ENCODE measurements at regions not wholly inside any gene's neighbourhood (a gene's known extent, or its start where the extent isn't known, plus 50 kb on each side); places are given as distances from the start of the nearest gene placed in this dataset.
"Not testable (repeated sequence)": the region's sequence is repeated elsewhere in the genome, so short reads cannot be mapped to it uniquely, and the experiment has no call there.

DNA sequence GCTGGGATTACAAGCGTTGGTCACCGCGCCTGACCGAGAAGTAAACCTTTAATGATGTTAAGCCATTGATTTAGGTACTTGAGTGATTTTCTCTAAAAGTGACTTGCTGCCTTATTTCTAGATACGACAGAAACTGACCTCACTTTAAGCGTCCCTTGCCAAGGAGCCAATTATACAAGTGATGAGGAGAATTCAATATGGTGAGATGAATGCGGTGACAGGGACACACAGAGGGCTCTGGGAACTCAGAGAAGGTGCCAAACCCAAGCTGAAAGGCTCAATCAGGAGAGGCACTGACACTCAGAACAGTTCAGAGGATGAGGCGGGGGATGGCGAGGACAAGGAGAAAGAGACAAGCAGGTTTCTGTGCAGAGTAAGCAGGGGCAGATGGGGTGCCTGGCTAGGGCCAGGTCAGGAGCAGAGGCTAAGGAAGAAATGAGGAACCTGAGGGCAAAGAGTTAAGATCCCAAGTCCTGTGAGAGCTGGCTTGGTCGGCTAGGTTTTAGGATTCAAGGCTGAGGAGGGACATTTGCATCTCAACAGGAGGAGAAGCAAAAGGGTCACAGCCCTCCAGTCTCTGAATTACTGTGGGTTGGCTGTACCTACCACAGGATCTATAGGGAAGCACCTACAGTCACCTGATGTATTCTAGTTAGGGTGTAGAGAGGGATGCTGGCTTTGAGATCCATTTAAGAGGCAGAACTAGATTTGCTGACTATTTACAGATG, 83.2 kb upstream of the USP24 start:
- DNase-seq (ENCODE audit: low spot score): no peak

DNA sequence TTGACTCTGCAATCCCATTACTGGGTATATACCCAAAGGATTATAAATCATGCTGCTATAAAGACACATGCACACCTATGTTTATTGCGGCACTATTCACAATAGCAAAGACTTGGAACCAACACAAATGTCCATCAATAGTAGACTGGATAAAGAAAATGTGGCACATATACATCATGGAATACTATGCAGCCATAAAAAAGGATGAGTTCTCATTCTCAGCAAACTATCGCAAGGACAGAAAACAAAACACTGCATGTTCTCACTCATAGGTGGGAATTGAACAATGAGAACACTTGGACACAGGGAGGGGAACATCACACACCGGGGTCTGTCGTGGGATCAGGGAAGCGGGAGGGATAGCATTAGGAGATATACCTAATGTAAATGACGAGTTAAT, 81.1 kb upstream of the USP24 start:
- DNase-seq (ENCODE audit: low spot score): not testable (repeated sequence)

DNA sequence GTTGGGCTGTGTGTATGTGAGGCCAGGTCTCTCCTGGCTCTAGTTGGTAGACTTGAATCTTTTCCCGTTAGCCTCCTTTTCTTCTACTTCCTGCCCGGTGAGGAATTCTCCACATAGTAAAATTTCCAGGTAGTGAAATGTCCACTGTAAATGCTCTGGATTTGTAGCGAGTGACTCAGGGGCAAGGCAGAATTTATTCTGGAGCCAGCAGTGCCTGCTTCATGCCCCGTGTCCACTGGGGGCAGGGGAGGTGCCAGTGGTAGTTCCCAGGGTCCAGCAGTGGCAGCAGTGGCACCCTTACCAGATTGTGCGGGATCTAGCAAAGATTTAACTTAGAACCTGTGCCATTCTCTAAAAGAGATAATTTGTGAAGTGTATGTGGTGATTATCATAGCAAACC, 74.5 kb upstream of the USP24 start:
- no peak for DNase-seq (ENCODE audit: low spot score)

DNA sequence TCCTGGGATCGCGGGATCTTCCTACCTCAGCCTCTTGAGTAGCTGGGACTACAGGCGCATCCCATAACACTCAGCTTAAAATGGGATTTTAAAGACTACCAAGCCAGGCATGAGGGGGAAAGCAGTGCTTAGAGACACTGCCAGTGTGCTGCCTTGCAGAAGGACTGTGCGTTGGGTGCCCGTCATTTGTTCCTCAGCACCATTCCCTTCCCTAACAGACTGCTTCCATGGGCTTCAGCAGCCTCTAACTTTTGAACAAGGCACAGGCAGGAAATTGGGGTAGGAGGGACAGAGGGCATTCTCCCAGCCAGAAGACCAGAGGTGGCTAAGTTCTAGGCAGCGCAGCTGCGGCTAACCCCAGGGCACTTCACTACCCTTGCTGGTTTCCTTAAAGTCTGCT, 73.9 kb upstream of the USP24 start:
- DNase-seq (ENCODE audit: low spot score): no peak

DNA sequence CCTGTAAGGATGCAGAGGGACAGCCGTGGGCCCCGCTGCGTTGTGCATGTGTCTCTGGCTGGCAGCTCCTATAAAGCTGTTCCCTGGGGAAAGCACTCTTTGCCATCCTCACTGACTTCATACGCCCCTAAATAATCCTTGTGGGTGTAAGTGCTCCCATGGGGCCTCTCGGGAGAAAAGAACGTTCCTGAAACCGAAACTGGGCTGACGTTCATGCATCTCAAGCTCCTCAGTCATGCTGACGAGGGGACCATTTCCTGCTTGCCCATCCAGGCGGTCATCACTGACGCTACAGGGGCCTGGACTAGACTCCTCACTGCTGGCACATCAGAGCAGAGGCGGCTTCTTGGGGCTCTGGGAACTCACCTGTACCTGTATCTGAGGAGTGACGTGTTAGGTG, 73.1 kb upstream of the USP24 start:
- DNase-seq (ENCODE audit: low spot score): peak; percentile 5

DNA sequence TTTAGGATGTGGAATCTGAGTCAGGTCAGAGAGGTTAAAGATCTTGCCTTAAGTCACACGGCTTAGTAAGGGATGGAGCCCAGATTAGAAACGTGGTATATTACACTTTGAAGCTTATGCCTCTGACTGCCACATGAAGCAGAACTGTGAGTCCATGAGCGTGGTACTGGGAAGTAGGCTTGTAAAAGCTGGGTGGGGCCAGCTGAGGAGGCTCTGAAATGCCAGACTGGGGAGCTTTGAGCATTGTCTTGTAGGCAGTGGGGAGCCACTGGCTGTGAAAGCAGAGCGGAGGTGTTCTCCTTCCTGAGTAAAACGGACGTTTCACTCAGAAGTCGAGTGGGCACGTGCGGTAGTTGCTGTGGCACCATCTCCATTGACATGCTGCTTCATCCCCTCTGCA, 72.6 kb upstream of the USP24 start:
- no peak for DNase-seq (ENCODE audit: low spot score)

DNA sequence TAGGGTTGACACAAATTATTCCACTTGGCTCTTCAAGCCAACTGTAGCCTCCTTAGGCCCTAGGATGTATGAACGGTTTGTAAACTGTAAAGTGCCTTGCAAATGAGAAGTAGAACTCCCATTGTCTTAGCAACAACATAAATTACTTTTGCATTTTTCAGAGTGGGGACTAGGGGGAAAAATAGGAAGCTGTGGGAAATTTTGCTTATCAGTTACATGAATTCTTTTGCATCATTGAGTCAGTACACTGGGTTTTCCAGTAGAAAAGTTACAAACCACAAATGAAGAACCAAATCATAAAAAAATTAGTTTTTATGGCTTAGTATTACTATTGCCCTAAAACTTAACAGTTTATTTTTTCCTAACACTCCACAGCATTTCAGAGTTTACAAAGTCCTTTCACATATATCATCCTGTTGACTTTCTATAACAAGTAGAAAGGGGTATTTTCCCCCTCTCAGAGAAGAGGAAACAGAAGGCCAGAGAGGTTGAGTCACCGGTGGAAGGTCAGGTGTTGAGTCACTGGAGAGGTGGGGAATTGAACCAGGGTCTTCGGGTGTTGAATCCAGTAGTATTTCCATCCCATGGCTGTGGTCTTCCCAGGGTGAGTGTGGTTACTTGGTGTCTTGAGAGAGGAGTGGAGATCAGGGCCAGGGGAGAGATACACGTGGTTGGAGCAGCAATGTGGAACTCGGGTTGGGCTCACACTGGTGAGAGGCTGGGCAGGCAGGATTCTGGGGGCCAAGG, 71.9 kb upstream of the USP24 start:
- peak; percentile 3 for DNase-seq (ENCODE audit: low spot score)

DNA sequence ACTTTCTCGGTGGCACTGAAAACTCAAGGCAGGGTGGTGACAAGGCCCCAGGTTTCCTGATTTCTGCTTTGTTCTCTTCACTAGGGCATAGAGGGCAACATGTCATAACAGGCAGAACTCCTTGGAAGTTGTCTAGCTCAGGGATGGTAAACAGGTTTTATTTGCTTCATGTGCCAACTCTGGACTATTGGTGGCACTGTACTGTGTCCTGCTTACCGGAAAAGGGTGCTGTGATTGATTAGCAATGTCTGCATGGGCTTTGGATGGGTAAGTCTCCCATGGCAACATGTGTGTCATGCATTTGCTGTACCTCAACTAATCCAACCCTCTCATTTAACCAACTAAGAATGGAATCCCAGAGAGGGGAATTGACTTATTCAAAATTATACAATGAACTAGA, 70.7 kb upstream of the USP24 start:
- no peak for DNase-seq (ENCODE audit: low spot score)

DNA sequence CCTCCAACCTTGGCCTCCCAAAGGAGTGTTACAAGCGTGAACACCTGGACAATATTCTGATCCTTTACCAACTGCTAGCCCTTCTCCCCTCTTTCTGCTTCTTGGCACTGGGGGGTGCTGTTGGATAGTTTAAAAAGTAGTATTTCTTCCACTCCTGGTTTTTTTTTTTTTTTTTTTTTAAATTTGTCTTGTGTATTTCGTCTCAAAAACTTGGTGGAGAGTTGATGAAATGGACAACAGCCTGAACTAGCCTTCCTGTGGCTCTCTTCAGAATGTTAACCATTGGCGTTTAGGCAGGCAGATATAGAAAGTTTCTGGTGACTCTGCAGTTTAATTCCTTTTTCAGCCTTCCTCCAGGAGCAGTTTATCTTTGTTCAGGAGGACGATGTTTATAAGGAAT, 69.7 kb upstream of the USP24 start:
- DNase-seq (ENCODE audit: low spot score): peak; percentile 61

DNA sequence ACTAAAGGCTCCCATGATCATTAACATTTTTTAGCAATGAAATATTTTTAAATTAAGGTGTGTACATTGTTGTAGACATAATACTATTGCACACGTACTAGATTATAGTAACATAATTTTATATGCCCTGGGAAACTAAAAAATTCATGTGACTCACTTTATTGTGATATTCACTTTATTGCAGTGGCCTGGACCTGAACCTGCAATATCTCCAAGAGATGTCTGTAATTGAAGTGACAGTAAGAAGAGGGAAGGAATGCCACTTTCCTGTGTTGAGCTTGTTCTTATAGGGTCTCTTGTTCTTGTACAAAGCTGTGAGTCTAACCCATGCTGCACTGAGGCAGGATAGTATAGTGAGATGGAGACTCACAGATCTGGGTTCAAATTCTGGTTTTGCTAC, 66.9 kb upstream of the USP24 start:
- DNase-seq (ENCODE audit: low spot score): no peak

DNA sequence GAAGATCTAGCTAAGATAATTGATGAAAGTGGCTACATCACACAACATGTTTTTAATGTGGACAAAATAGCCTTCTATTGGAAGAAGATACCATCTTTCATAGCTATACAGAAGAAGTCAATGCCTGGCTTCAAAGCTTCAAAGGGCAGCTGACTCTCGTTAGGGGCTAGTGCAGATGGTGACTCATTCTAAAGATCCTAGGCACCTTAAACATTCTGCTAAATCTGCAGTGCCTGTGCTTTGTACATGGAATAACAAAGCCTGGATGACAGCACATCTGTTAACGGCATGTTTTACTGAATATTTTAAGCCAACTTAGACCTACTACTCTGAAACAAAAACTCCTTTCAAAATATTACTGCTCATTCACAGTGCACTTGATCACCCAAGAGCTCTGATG, 65.6 kb upstream of the USP24 start:
- DNase-seq (ENCODE audit: low spot score): no peak

DNA sequence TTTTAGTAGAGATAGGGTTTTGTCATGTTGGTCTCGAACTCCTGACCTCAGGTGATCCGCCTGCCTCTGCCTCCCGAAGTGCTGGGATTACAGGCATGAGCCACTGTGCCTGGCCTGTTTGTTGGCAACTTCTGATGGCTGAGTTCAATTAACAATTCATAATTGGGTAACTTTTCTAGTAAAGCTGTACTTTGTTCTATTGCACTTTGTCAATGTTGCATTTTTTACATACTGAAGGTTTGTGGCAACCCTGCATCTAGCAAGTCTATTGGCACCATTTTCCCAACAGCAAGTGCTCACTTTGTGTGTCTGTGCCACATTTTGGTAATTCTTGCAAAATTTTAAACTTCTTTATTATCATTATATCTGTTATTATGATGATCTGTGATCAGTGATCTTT, 64.5 kb upstream of the USP24 start:
- no peak for DNase-seq (ENCODE audit: low spot score)

DNA sequence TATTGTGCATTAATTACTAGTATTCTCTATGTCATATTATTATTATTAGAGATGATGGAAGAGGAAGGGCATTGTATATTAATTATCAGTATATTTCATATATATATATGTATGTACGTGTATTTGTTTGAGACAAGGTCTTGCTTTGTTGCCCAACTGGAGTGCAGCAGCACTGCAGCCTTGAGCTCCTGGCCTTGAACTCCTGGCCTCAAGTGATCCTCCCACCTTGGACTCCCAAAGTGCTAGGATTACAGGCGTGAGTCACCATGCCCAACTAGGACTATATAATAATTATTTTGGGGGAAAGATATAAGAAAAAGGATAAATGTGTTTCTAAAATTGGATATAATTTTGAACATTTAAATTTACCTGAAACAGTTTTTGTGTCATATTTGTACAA, 63.2 kb upstream of the USP24 start:
- no peak for DNase-seq (ENCODE audit: low spot score)

DNA sequence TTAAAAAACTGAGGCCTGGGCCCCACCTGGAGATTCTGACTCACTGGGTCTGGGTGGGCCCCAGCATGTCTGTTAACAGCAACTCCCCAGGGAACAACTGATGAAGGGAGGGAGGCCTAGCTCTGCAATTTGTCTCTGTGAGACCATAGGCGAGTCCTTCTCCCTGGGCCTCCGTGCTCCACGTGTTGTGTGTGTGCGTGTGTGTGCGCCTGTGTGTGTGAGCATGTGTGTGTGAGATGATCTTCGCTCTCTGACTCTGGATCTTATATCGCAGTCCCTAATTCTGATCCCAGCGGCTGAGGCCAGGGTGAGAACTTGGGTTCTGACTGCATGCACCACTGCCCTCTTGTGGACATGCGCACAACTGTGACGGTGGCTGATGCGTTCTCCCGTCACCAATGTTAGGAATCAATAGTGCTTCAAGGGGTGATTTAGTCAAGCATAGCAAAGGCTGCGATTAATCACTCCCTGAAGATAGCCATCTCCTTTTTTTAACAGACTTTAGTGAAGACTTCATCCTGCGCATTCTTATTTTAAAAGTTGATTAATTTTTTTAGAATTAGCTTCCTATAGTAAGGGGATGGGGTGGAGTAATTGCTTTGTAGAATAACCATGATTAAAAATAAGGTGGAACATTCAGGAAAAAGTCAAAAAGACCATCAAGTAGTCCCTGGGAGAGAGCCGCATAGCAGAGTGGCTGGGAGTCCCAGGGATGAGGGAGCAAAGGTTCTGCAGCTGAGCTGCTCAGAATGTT, 62.4 kb upstream of the USP24 start:
- peak; percentile 88 for DNase-seq (ENCODE audit: low spot score)

DNA sequence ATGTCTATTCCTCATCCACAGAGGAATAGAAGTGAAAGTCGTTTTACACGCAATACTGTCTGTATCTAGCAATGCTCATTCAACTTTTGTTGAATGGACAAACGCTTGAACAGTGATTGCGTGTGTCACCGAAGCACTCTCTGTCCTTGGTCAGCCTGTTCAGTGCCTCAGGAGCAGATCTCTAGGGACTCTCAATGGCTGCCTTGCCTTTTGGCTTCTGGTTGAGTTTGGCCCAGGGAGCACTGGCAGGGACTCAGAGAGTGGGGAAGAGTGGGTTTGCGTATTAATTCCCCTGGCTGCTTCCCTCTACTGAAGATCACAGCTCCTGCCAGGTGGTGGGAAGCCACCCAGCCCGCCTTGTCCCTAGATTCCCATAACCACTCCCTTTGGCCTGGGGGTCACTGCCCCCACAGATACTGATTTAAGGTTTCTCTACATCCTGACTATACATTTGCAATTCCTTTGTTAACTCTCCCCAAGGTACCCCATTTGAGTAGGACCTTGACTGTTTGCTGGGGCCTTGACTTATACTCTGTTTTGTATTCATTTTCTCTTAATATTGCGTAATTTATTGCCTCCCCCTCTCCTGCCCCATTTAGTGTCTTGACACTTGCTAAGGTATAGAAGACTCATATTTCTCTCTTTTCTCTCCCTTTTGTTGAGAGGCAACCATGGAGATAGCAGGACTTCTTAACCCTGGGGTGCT, 61.7 kb upstream of the USP24 start:
- no peak for DNase-seq (ENCODE audit: low spot score)

DNA sequence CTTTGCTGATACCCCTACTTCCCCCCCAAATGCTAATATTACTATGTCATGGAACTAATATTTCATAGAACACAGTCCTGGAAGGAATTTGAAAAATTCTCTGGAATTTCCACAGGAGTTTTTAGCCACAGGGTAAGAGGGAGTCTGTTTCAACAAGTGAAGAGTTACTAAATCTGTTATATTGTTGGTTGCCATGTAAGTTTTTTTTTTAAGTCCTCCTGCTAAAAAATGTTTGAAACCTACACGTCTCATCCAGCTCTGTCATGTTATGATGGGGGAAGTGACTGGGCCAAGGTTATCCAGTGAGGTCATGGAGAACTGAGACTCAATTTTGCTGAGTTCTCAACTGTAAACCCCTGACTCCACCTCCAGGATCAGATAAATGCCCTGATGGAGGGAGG, 60.8 kb upstream of the USP24 start:
- DNase-seq (ENCODE audit: low spot score): peak; percentile 59

DNA sequence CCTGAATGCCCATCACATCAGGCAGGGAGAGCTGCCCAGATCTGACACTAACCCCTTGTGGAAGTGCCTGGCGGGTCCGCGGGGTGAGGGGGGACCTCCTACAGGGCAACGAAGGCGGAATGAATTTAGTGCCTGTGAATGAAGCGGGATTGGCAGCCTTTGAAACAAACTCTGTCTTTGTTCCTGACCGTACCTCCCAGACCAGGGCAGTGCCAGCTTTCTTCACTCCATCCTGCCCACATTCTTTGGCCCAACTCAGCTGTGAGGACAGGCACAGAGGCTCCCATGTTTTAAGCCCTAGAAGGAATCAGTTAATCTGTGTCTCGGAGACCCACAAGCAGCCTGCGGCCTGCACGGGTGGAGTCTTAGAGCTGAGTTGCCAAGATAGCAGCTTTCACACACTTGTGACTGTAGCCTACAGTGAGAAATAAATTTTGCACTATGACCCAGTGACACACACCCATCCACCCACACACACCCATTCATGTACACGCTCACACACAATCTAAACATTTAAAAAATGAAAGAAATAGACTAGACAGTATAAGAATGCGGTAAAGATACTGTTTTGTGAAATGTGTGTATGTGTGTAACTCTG, 60.1 kb upstream of the USP24 start:
- peak; percentile 53 for DNase-seq (ENCODE audit: low spot score)

DNA sequence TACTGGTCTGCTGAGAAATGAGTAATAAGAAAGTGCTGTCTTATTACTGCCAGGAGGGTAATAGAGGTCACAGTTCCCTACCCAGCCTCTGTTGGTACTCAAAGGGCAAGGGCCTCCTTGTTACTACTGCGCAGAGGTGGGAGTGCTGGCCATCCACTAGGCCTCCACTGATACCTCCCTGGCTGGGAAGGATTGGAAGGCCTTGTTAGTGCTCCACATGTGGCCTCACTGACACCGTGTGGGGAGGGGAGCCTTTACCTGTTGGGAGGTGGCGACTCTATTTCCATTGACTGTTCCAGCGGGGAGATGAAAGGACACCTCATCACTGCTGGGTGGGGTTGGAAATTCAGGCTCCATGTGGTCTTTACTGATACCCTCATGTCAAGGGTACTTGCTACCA, 57.8 kb upstream of the USP24 start:
- DNase-seq (ENCODE audit: low spot score): no peak
